ENCODE measurements at regions not wholly inside any gene's neighbourhood (a gene's known extent, or its start where the extent isn't known, plus 50 kb on each side); places are given as distances from the start of the nearest gene placed in this dataset.

- H3K27ac Mint-ChIP-seq = no peak overlapping the region
- H3K27me3 Mint-ChIP-seq = no peaks in the 10 kb centered on the region
These were observed 523.8 kb upstream of the SETBP1 start for GRCh38 chr18:44156776-44157335.

GRCh38 chr18:44170208-44170880 is 510.3 kb upstream of the SETBP1 start:
- Mint-ChIP-seq H3K9me3 (no peaks in the 10 kb centered on the region), H3K4me1 (no peaks in the 10 kb centered on the region), H3K36me3 (no peaks in the 10 kb centered on the region), H3K4me3 (no peak overlapping the region), H3K27ac (no peak overlapping the region), H3K27me3 (no peaks in the 10 kb centered on the region)

More at GRCh38 chr18:44156776-44157335, 523.8 kb upstream of the SETBP1 start:
- H3K9me3 Mint-ChIP-seq = peaks cover 7% of the 10 kb centered on the region
- no peaks in the 10 kb centered on the region for H3K4me1 Mint-ChIP-seq
- H3K36me3 Mint-ChIP-seq = no peaks in the 10 kb centered on the region
- no peak overlapping the region for H3K4me3 Mint-ChIP-seq

DNA sequence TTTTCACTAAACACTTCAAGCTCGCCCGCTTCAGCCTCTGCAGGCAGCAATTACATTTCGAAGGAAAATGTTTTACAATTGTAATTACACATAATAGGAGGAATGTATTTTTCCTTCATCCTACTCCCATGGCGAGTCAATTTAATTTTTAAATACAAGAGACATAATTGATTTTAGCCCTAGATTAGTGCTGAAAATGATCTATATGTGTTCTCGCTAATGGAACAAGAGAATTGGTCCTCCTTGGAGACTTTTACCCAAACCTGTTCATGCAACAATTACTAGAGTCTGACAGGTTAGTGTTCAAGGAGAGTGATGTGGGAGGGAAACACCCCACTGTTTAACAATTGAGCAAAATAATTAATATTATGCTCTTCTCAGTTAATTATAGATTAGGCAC is 509.4 kb upstream of the SETBP1 start:
- no peaks in the 10 kb centered on the region for H3K36me3 Mint-ChIP-seq
- no peaks in the 10 kb centered on the region for H3K4me1 Mint-ChIP-seq
- H3K4me3 Mint-ChIP-seq = no peak overlapping the region
- H3K27me3 Mint-ChIP-seq = no peaks in the 10 kb centered on the region
- no peaks in the 10 kb centered on the region for H3K9me3 Mint-ChIP-seq
- no peak overlapping the region for H3K27ac Mint-ChIP-seq

- Mint-ChIP-seq H3K4me1 (no peaks in the 10 kb centered on the region), H3K27ac (no peak overlapping the region), H3K36me3 (no peaks in the 10 kb centered on the region), H3K4me3 (no peak overlapping the region), H3K9me3 (no peaks in the 10 kb centered on the region), H3K27me3 (no peaks in the 10 kb centered on the region)
These were observed 504.8 kb upstream of the SETBP1 start for GRCh38 chr18:44175891-44176290.

DNA sequence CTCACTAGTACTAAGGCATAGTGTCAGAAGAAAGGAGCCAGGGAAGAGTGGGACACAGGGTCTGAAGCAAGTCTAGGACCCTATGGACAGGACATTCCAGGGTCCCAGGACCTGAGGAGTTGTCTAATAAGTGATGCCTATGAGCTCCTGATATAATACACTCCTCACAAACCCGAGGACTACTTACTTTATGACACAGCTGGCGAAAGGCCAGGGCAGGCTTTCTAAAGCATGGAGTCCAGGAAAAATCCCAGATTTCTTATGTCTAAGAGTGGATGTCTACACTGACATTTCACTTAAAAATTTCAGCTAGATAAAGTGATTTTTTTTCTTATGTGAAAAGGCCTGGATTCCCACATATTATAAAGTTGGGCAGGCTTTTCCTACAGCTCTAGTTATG is 502.2 kb upstream of the SETBP1 start:
- Mint-ChIP-seq H3K27me3 (no peaks in the 10 kb centered on the region), H3K4me3 (no peak overlapping the region), H3K9me3 (peaks cover under 1% of the 10 kb centered on the region)

GRCh38 chr18:44179693-44180092 is 501.0 kb upstream of the SETBP1 start:
- Mint-ChIP-seq H3K27me3 (no peaks in the 10 kb centered on the region), H3K4me3 (no peak overlapping the region), H3K27ac (no peak overlapping the region)

More for the DNA sequence above, 502.2 kb upstream of the SETBP1 start:
- Mint-ChIP-seq H3K27ac (no peak overlapping the region), H3K4me1 (no peaks in the 10 kb centered on the region), H3K36me3 (no peaks in the 10 kb centered on the region)

GRCh38 chr18:44180683-44181082 is 500.0 kb upstream of the SETBP1 start:
- Mint-ChIP-seq H3K27me3 (no peaks in the 10 kb centered on the region), H3K4me3 (no peak overlapping the region), H3K9me3 (peaks cover 4% of the 10 kb centered on the region), H3K27ac (no peak overlapping the region), H3K4me1 (no peaks in the 10 kb centered on the region), H3K36me3 (no peaks in the 10 kb centered on the region)

More at GRCh38 chr18:44179693-44180092, 501.0 kb upstream of the SETBP1 start:
- Mint-ChIP-seq H3K36me3 (no peaks in the 10 kb centered on the region), H3K9me3 (peaks cover 4% of the 10 kb centered on the region), H3K4me1 (no peaks in the 10 kb centered on the region)

DNA sequence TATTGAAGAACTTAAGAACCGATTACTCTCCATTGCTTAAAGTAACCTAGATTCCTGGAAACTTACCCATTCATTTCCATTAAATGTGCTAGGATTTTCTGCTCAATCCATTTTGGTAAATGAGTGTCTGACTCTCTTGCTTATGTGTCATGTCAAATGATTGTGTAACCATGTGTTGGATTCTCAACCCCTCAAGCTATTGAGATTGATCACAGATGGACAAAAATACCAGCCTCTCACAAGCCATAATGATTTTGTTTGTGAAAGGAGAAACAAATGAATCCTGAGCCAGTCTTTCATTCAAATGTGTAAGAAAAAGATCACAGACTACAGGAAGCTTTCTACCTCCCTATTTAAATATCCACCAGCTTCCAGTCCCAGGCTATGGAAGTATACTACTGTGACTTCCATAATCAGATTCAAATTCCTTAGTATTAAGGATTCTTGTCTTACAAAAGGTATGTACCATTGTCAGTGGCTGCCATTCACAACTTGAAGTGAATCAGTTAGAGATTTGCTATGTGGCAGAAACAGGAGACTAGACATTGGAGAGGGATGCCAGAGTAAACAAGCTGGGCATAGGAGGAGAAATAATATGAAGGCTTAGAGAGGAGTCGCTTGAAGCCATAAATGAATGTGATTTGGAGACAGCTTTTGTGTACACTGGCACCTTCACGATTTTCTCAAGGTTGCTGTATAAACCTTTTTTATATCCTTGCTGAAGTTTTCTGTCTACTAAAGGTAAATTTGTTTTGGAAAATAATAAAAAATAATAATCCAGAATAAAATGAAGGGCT is 498.5 kb upstream of the SETBP1 start:
- Mint-ChIP-seq H3K27ac (no peak overlapping the region), H3K36me3 (no peaks in the 10 kb centered on the region), H3K4me1 (no peaks in the 10 kb centered on the region)

GRCh38 chr18:44186001-44186400 is 494.7 kb upstream of the SETBP1 start:
- H3K9me3 Mint-ChIP-seq = peaks cover 4% of the 10 kb centered on the region
- H3K27me3 Mint-ChIP-seq = no peaks in the 10 kb centered on the region
- H3K27ac Mint-ChIP-seq = no peak overlapping the region
- H3K36me3 Mint-ChIP-seq = no peaks in the 10 kb centered on the region
- H3K4me3 Mint-ChIP-seq = no peak overlapping the region
- no peaks in the 10 kb centered on the region for H3K4me1 Mint-ChIP-seq

More for the DNA sequence above, 498.5 kb upstream of the SETBP1 start:
- H3K27me3 Mint-ChIP-seq = no peaks in the 10 kb centered on the region
- no peak overlapping the region for H3K4me3 Mint-ChIP-seq
- peaks cover 4% of the 10 kb centered on the region for H3K9me3 Mint-ChIP-seq

- Mint-ChIP-seq H3K4me3 (no peak overlapping the region), H3K27ac (no peak overlapping the region), H3K27me3 (no peaks in the 10 kb centered on the region), H3K9me3 (peaks cover 4% of the 10 kb centered on the region), H3K36me3 (no peaks in the 10 kb centered on the region), H3K4me1 (no peaks in the 10 kb centered on the region)
These were observed 493.6 kb upstream of the SETBP1 start for GRCh38 chr18:44187090-44187489.

GRCh38 chr18:44195394-44196140 is 485.1 kb upstream of the SETBP1 start:
- Mint-ChIP-seq H3K9me3 (peaks cover 10% of the 10 kb centered on the region), H3K36me3 (no peaks in the 10 kb centered on the region), H3K4me3 (no peak overlapping the region), H3K4me1 (no peaks in the 10 kb centered on the region), H3K27ac (no peak overlapping the region), H3K27me3 (peaks cover 2% of the 10 kb centered on the region)

DNA sequence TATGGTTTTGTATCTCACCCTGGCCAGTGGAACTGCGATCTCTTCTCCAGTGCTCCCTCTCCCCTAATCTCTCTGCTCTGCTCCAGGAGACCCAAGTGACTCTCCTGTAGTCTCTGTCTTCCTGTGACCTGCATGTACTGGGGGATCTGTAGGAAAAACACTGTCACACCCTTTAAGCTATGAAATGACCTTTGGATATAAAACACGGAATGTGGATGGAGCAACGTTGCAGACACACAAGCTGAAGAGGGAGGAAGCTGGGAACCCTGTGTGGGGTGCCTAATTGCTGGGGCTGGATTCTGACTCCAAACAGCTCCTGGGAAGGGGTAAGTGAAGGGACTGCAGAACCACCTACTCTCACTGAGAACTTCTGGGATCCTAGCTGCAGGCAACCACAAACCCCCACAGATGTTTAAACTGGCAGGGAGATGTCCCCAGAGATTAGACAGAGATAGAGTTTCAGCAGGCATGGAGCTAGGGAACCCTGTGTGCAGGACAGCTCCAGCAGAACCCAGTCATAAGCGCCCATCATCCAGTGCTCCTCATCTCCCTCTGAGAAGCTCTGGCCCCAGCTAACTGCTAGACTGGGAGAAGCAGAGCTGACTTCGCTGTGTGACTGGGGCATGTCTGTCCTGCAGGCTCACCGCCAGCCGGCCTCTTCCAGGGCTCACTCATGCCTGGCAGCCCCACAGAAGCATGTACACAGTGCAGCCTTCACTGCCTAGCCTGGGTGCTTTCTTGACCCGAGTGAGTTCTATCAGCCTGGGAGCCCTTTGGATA is 482.7 kb upstream of the SETBP1 start:
- peaks cover 10% of the 10 kb centered on the region for H3K9me3 Mint-ChIP-seq
- no peak overlapping the region for H3K4me3 Mint-ChIP-seq
- no peaks in the 10 kb centered on the region for H3K4me1 Mint-ChIP-seq
- H3K27me3 Mint-ChIP-seq = peaks cover 2% of the 10 kb centered on the region
- no peak overlapping the region for H3K27ac Mint-ChIP-seq
- no peaks in the 10 kb centered on the region for H3K36me3 Mint-ChIP-seq

DNA sequence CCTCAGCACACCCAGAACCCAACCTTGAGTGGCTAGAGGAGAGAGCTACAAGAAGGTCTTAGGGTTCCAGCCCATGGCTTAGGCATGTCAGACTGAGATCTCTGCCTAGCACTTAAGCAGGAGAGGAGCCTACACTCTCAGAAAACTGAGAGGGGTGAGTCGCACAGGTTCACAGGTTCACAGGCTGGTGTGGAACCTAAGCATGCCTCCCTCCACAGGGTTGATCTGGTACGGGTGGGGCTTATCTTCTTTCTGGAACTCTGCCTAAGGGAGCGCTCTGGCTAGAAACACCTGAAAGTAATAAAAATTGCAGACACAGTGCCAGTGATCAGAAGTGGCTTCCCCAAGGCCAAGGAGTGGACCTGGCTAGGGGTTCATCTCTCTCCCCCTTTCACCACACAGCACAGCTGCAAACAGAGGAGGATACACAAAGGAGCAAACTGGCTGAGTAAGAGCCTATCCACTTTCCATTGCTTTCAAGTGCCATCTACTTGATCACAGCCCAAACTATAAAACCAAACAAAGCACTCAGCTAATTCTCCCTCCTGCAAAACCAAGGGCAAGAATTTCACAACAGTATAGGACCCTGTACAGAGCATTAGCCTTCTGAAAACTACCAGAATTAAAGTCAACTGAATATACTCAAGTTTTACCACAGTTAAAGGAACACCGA is 481.9 kb upstream of the SETBP1 start:
- peaks cover 10% of the 10 kb centered on the region for H3K9me3 Mint-ChIP-seq

GRCh38 chr18:44213293-44213692 is 467.4 kb upstream of the SETBP1 start:
- Mint-ChIP-seq H3K4me1 (no peaks in the 10 kb centered on the region), H3K27ac (no peak overlapping the region), H3K9me3 (no peaks in the 10 kb centered on the region), H3K36me3 (no peaks in the 10 kb centered on the region), H3K4me3 (no peak overlapping the region), H3K27me3 (no peaks in the 10 kb centered on the region)

More for the DNA sequence above, 481.9 kb upstream of the SETBP1 start:
- Mint-ChIP-seq H3K27ac (no peak overlapping the region), H3K4me3 (no peak overlapping the region), H3K36me3 (no peaks in the 10 kb centered on the region), H3K27me3 (peaks cover 2% of the 10 kb centered on the region), H3K4me1 (no peaks in the 10 kb centered on the region)
